HuH-7.5 (cell line): ENCODE measurements at regions not wholly inside any gene's neighbourhood (a gene's known extent, or its start where the extent isn't known, plus 50 kb on each side); places are given as distances from the start of the nearest gene placed in this dataset.

Experiments used
- DNase-seq: peaks from one replicate; pipeline ENCODE4 v3.0.0; 2011; ENCODE audit warnings: low spot score

GRCh38 chrX:121102101-121102500 lies 54.7 kb downstream of the GLUD2 start:
- DNase-seq = peak; percentile 18

- no peak for DNase-seq
These were observed 56.0 kb downstream of the GLUD2 start for GRCh38 chrX:121103381-121103780.

GRCh38 chrX:121106484-121107235 lies 59.2 kb downstream of the GLUD2 start:
- DNase-seq = no peak

- DNase-seq = no peak
These were observed 62.6 kb downstream of the GLUD2 start for GRCh38 chrX:121109986-121110385.

GRCh38 chrX:121110536-121110935 lies 63.1 kb downstream of the GLUD2 start:
- no peak for DNase-seq

- no peak for DNase-seq
These were observed 67.3 kb downstream of the GLUD2 start for GRCh38 chrX:121114691-121115090.

- no peak for DNase-seq
These were observed 73.5 kb downstream of the GLUD2 start for GRCh38 chrX:121120690-121121605.

- DNase-seq = no peak
These were observed 74.9 kb downstream of the GLUD2 start for GRCh38 chrX:121122332-121122731.

- no peak for DNase-seq
These were observed 81.8 kb downstream of the GLUD2 start for GRCh38 chrX:121128925-121129877.

- no peak for DNase-seq
These were observed 85.3 kb downstream of the GLUD2 start for GRCh38 chrX:121132675-121133074.

- no peak for DNase-seq
These were observed 88.2 kb downstream of the GLUD2 start for GRCh38 chrX:121135488-121136207.

GRCh38 chrX:121146059-121146628 lies 98.7 kb downstream of the GLUD2 start:
- no peak for DNase-seq

- no peak for DNase-seq
These were observed 102.8 kb downstream of the GLUD2 start for GRCh38 chrX:121150217-121150616.

GRCh38 chrX:121151293-121151692 lies 103.9 kb downstream of the GLUD2 start:
- no peak for DNase-seq

GRCh38 chrX:121154858-121155404 lies 107.5 kb downstream of the GLUD2 start:
- DNase-seq = no peak

GRCh38 chrX:121160987-121161386 lies 113.6 kb downstream of the GLUD2 start:
- DNase-seq = no peak

GRCh38 chrX:121161501-121161933 lies 114.1 kb downstream of the GLUD2 start:
- DNase-seq = no peak

GRCh38 chrX:121163443-121163842 lies 116.0 kb downstream of the GLUD2 start:
- DNase-seq = no peak

GRCh38 chrX:121165930-121166359 lies 118.5 kb downstream of the GLUD2 start:
- no peak for DNase-seq
